Neuron (in vitro differentiated cells): ENCODE measurements at regions not wholly inside any gene's neighbourhood (a gene's known extent, or its start where the extent isn't known, plus 50 kb on each side); places are given as distances from the start of the nearest gene placed in this dataset.

Experiments used
- H2AFZ ChIP-seq: one replicate; pipeline ENCODE4 v1.6.1; 2013; ENCODE audit warnings: low read depth, mild to moderate bottlenecking, inconsistent platforms, low read length, moderate library complexity
- H3K27me3 ChIP-seq: one replicate; pipeline ENCODE4 v1.6.1; 2013; ENCODE audit warnings: low read length; ENCODE audit not compliant: insufficient read depth
- H3K36me3 ChIP-seq: one replicate; pipeline ENCODE4 v1.6.1; 2013; ENCODE audit warnings: low read length; ENCODE audit not compliant: insufficient read depth
- H3K4me1 ChIP-seq: one replicate; pipeline ENCODE4 v1.6.1; 2013; ENCODE audit warnings: low read length; ENCODE audit not compliant: insufficient read depth
- H3K4me3 ChIP-seq: 2 replicates; pipeline ENCODE4 v1.5.1; 2013; ENCODE audit warnings: mild to moderate bottlenecking, low read length, moderate library complexity
- H3K9me3 ChIP-seq: one replicate; pipeline ENCODE4 v1.6.1; 2013; ENCODE audit warnings: low read length

- Histone ChIP-seq H3K27me3 (no peaks in the 10 kb centered on the region), H3K4me3 (no peak overlapping the region), H3K4me1 (no peaks in the 10 kb centered on the region), H3K36me3 (no peaks in the 10 kb centered on the region), H2AFZ (no peak overlapping the region), H3K9me3 (no peaks in the 10 kb centered on the region)
Measured at GRCh38 chr3:176969066-176969465, 228.2 kb downstream of the TBL1XR1 start.

DNA sequence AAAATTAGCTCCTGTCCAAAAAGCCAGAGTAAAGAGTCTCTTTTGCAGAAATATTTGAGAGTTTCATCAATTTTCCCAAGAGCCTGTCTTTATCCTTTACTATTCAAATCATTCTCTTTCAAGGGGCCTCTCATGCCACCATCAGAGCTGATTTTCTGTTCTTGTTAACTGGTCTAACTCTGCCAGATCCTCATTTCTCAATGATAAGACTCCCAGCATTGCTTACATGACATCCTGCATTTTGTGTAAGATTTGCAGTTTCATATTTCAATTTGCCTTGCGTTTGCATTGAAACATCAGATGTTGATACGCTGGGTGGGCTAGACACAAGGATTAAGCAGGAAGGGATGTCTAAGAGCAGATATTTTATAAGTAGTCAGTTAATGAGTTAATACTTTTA is 228.7 kb downstream of the TBL1XR1 start:
- no peaks in the 10 kb centered on the region for H3K27me3 ChIP-seq

GRCh38 chr3:176967522-176967921 is 229.8 kb downstream of the TBL1XR1 start:
- no peak overlapping the region for H2AFZ ChIP-seq
- no peaks in the 10 kb centered on the region for H3K36me3 ChIP-seq
- no peak overlapping the region for H3K4me3 ChIP-seq
- H3K4me1 ChIP-seq, result no peaks in the 10 kb centered on the region
- no peaks in the 10 kb centered on the region for H3K27me3 ChIP-seq
- no peaks in the 10 kb centered on the region for H3K9me3 ChIP-seq

More for the DNA sequence above, 228.7 kb downstream of the TBL1XR1 start:
- H2AFZ ChIP-seq, result no peak overlapping the region
- H3K4me1 ChIP-seq, result no peaks in the 10 kb centered on the region
- no peaks in the 10 kb centered on the region for H3K36me3 ChIP-seq
- H3K9me3 ChIP-seq, result no peaks in the 10 kb centered on the region
- no peak overlapping the region for H3K4me3 ChIP-seq

- Histone ChIP-seq H3K36me3 (no peaks in the 10 kb centered on the region), H3K4me1 (no peaks in the 10 kb centered on the region), H3K4me3 (no peak overlapping the region), H3K9me3 (no peaks in the 10 kb centered on the region), H3K27me3 (no peaks in the 10 kb centered on the region), H2AFZ (no peak overlapping the region)
Measured at GRCh38 chr3:176964661-176965060, 232.6 kb downstream of the TBL1XR1 start.

GRCh38 chr3:176961916-176962315 is 235.4 kb downstream of the TBL1XR1 start:
- H3K9me3 ChIP-seq, result no peaks in the 10 kb centered on the region
- no peaks in the 10 kb centered on the region for H3K36me3 ChIP-seq
- H3K27me3 ChIP-seq, result no peaks in the 10 kb centered on the region
- no peak overlapping the region for H3K4me3 ChIP-seq
- H3K4me1 ChIP-seq, result no peaks in the 10 kb centered on the region
- H2AFZ ChIP-seq, result no peak overlapping the region

DNA sequence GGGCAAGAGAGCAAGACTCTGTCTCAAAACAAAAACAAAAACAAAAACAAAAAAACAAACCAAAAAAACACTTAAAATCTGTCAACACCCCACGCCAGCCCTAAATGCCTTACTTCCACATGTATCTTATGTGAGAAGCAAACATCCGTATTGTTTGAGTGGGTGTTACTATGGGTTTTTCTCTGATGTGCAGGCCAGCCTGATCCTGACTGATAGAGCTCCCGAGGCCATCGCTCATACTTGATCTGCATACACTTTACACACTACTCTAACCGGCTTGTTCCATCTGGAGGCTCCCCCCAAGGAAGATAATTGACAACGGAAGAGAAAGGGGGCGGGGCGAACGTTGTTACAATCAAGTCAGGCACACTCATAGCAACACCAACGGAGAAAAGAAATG is 237.4 kb downstream of the TBL1XR1 start:
- Histone ChIP-seq H3K4me1 (no peaks in the 10 kb centered on the region), H2AFZ (no peak overlapping the region), H3K36me3 (no peaks in the 10 kb centered on the region), H3K9me3 (no peaks in the 10 kb centered on the region), H3K27me3 (no peaks in the 10 kb centered on the region), H3K4me3 (no peak overlapping the region)

- Histone ChIP-seq H3K27me3 (no peaks in the 10 kb centered on the region), H3K4me1 (no peaks in the 10 kb centered on the region), H2AFZ (no peak overlapping the region), H3K4me3 (no peak overlapping the region), H3K9me3 (no peaks in the 10 kb centered on the region), H3K36me3 (no peaks in the 10 kb centered on the region)
Measured at GRCh38 chr3:176958560-176958959, 238.7 kb downstream of the TBL1XR1 start.

- Histone ChIP-seq H3K4me3 (no peak overlapping the region), H3K9me3 (no peaks in the 10 kb centered on the region), H3K36me3 (no peaks in the 10 kb centered on the region), H3K4me1 (no peaks in the 10 kb centered on the region), H3K27me3 (no peaks in the 10 kb centered on the region), H2AFZ (no peak overlapping the region)
Measured at GRCh38 chr3:176954517-176954916, 242.8 kb downstream of the TBL1XR1 start.

- no peak overlapping the region for H2AFZ ChIP-seq
- no peaks in the 10 kb centered on the region for H3K27me3 ChIP-seq
- no peak overlapping the region for H3K4me3 ChIP-seq
- H3K9me3 ChIP-seq, result no peaks in the 10 kb centered on the region
- no peaks in the 10 kb centered on the region for H3K4me1 ChIP-seq
- H3K36me3 ChIP-seq, result no peaks in the 10 kb centered on the region
Measured at GRCh38 chr3:176953106-176954060, 243.9 kb downstream of the TBL1XR1 start.

DNA sequence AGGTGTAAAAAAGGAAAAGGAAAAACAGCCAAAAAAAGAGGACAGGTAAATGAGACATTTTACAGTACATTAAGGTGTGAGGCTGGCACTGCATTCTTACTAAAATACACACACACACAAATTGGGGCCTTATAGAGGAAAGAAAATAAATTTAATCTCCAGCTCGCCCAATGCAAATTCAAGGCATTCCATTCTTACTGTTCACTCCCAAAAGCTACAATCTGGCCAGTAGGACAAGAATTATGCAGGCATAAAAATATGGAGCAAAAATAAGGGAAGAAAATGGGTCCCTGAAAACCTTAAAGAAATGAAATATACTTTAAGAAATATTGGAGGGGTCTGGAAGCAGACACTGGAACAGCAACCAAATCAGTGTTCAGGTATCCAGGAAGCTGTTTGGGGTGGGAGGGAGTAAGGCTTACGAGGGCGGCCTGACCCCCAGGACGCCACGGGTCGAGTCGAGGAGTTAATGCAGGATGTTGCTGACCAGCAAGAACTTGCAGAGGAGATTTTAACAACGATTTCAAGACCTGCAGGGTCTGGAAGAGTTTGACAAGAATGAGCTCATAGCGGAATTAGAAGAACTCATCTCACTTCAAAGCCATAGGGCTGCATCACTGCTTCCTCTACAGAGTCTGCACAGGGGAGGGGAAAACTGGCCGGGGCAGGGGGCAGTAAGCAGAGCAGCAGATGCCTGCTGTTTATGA is 245.5 kb downstream of the TBL1XR1 start:
- Histone ChIP-seq H3K27me3 (no peaks in the 10 kb centered on the region), H3K4me1 (no peaks in the 10 kb centered on the region), H2AFZ (no peak overlapping the region), H3K9me3 (no peaks in the 10 kb centered on the region), H3K36me3 (no peaks in the 10 kb centered on the region), H3K4me3 (no peak overlapping the region)

DNA sequence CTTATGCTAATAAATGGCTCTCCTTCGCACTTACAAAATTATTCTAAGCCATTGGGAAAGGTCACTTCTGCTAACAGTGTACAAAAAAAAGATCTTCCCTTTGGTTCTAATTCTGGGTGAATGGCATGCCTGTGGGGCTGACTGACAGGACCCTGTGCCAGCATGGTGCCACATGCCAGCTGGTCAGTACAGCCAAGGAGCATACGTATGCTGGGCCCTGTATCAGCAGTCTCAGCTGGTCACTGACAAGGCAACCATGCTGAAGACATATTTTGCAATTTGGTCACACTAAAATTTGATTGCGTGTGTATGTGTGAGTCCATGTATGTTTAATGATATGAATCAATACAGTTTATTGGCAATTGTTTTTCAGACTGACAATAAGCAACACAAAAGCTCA is 246.1 kb downstream of the TBL1XR1 start:
- Histone ChIP-seq H3K9me3 (no peaks in the 10 kb centered on the region), H3K36me3 (no peaks in the 10 kb centered on the region), H2AFZ (no peak overlapping the region), H3K27me3 (no peaks in the 10 kb centered on the region), H3K4me1 (no peaks in the 10 kb centered on the region), H3K4me3 (no peak overlapping the region)

DNA sequence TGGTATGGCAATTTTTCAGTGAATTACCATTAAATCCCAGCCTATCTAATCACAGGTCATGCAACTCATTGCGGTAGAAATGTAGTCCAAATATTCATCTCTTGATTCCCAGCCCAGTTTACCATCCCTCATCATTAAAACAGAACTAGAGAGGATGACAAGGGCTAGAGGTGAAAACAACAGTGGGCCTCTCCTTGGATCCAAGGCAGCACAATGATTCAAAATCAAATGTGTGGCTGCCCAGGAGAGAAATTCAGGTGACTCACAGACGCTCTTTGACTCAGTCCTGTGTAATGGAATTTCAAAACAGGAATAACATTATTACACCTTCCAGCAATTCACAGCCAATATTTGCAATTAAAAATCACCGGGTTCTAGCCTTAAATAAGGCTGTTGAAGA is 246.5 kb downstream of the TBL1XR1 start:
- Histone ChIP-seq H3K4me1 (no peaks in the 10 kb centered on the region), H3K27me3 (no peaks in the 10 kb centered on the region), H3K4me3 (no peak overlapping the region), H3K9me3 (no peaks in the 10 kb centered on the region), H3K36me3 (no peaks in the 10 kb centered on the region), H2AFZ (no peak overlapping the region)

- no peak overlapping the region for H2AFZ ChIP-seq
- H3K9me3 ChIP-seq, result no peaks in the 10 kb centered on the region
- H3K27me3 ChIP-seq, result no peaks in the 10 kb centered on the region
- H3K36me3 ChIP-seq, result no peaks in the 10 kb centered on the region
- H3K4me1 ChIP-seq, result no peaks in the 10 kb centered on the region
- H3K4me3 ChIP-seq, result no peak overlapping the region
Measured at GRCh38 chr3:176948151-176948550, 249.1 kb downstream of the TBL1XR1 start.
